Activated CD8-positive, alpha-beta T cell treated with anti-CD3 and anti-CD28 coated beads for 36 hours (primary cell): ENCODE measurements at regions not wholly inside any gene's neighbourhood (a gene's known extent, or its start where the extent isn't known, plus 50 kb on each side); places are given as distances from the start of the nearest gene placed in this dataset.

ENCODE experiments used
- ATAC-seq: fragments of 200-7000 bp; cut with Tn5 transposase; one replicate; pipeline ENCODE4 v1.10.0; 2021; ENCODE audit warnings: mild to moderate bottlenecking, moderate library complexity
- CTCF ChIA-PET: fragments of 350-600 bp; sonication (Branson Sonifier 250); formaldehyde crosslinking; loops from one replicate; lab custom pipeline; 2021; ENCODE audit warnings: antibody characterized with exemption; lab: Charles Lee
- POLR2A ChIA-PET: fragments of 350-600 bp; sonication (Branson Sonifier 250); formaldehyde crosslinking; loops from one replicate; lab custom pipeline; 2021; ENCODE audit warnings: antibody characterized with exemption; lab: Charles Lee
- DNase-seq: peaks from one replicate; pipeline ENCODE4 v3.0.0-alpha.2; 2020
- H3K27ac Mint-ChIP-seq: one replicate; pipeline ENCODE4 v1.8.0; 2021; ENCODE audit warnings: mild to moderate bottlenecking, mixed read lengths
- H3K27me3 Mint-ChIP-seq: one replicate; pipeline ENCODE4 v1.8.0; 2021; ENCODE audit warnings: mixed read lengths
- H3K36me3 Mint-ChIP-seq: one replicate; pipeline ENCODE4 v1.8.0; 2021; ENCODE audit warnings: low read depth, mixed read lengths
- H3K4me1 Mint-ChIP-seq: one replicate; pipeline ENCODE4 v1.8.0; 2021; ENCODE audit warnings: low read depth, mixed read lengths
- H3K4me3 Mint-ChIP-seq: one replicate; pipeline ENCODE4 v1.8.0; 2021; ENCODE audit warnings: mild to moderate bottlenecking, moderate library complexity, mixed read lengths
- H3K9me3 Mint-ChIP-seq: one replicate; pipeline ENCODE4 v1.8.0; 2021; ENCODE audit warnings: mixed read lengths
- intact Hi-C: fragments of 100-400 bp; cut with micrococcal nuclease; formaldehyde crosslinking; loops from one replicate; pipeline ENCODE4 v1.10.0; 2022
- TF ChIP-seq, protein P1 (sequence below): fragments of 200-600 bp; IDR thresholded peaks from one replicate; pipeline ENCODE4 v1.8.0; 2022; ENCODE audit warnings: antibody characterized with exemption, mild to moderate bottlenecking

GRCh38 chr5:89090037-89090436, 207.1 kb upstream of the MEF2C start:
- no peaks in the 10 kb centered on the region for H3K27me3 Mint-ChIP-seq
- ATAC-seq: no peak
- DNase-seq: no peak
- H3K4me3 Mint-ChIP-seq: no peak overlapping the region
- no peaks in the 10 kb centered on the region for H3K36me3 Mint-ChIP-seq
- ChIA-PET CTCF (no interaction called here), POLR2A (no interaction called here)
- H3K27ac Mint-ChIP-seq: no peak overlapping the region
- intact Hi-C loops: no loop called here
- no peaks in the 10 kb centered on the region for H3K4me1 Mint-ChIP-seq
- TF ChIP-seq, protein P1, sequence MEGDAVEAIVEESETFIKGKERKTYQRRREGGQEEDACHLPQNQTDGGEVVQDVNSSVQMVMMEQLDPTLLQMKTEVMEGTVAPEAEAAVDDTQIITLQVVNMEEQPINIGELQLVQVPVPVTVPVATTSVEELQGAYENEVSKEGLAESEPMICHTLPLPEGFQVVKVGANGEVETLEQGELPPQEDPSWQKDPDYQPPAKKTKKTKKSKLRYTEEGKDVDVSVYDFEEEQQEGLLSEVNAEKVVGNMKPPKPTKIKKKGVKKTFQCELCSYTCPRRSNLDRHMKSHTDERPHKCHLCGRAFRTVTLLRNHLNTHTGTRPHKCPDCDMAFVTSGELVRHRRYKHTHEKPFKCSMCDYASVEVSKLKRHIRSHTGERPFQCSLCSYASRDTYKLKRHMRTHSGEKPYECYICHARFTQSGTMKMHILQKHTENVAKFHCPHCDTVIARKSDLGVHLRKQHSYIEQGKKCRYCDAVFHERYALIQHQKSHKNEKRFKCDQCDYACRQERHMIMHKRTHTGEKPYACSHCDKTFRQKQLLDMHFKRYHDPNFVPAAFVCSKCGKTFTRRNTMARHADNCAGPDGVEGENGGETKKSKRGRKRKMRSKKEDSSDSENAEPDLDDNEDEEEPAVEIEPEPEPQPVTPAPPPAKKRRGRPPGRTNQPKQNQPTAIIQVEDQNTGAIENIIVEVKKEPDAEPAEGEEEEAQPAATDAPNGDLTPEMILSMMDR: no peak
- H3K9me3 Mint-ChIP-seq: no peaks in the 10 kb centered on the region

DNA sequence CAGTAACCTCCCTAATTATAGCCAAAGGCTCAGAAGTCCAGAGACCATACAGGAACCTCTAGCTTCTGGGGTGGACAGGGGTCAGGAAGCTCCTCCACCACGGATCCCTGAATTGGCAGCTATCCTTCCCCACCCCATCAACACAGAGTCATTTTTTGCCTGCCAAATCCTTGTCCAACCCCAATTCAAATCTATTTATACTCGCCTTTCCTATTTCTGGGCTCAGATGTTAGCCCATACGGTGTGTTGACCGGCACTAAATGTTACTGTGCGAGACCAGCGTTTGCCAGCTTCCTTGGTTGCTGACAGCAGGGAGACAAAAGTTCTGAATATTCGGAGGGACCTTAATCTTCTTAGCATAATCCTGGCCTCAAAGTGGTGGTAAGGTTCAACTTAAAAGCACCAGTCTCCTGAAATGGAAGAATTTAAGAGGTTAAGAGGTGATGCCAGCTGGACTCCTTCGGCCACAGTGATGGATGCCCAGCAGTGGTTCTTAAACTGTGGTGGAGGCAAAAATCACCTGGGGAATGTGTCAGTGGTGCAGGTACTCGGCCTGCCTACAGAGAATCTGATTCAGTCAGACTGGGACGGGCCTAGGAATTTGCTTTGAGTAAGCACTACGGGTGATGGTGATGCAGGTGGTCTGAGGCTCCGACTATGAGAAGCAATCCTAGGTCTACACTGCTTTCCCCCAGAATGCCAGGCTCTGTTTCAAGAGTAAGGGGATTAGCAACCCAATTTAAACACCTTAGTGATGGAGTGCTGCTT, 204.8 kb upstream of the MEF2C start:
- ChIA-PET CTCF (interaction anchor here (1.5 kb wide), 1 partner anchor 358 kb away, joined by 3 read pairs; no protein-coding TSS in a partner anchor), POLR2A (no interaction called here)
- no peak overlapping the region for H3K27ac Mint-ChIP-seq
- H3K9me3 Mint-ChIP-seq: no peaks in the 10 kb centered on the region
- H3K27me3 Mint-ChIP-seq: no peaks in the 10 kb centered on the region
- H3K36me3 Mint-ChIP-seq: no peaks in the 10 kb centered on the region
- intact Hi-C loops: no loop called here
- DNase-seq (no peak), ATAC-seq (no peak)
- TF ChIP-seq, protein P1: no peak
- H3K4me1 Mint-ChIP-seq: no peaks in the 10 kb centered on the region
- H3K4me3 Mint-ChIP-seq: no peak overlapping the region

DNA sequence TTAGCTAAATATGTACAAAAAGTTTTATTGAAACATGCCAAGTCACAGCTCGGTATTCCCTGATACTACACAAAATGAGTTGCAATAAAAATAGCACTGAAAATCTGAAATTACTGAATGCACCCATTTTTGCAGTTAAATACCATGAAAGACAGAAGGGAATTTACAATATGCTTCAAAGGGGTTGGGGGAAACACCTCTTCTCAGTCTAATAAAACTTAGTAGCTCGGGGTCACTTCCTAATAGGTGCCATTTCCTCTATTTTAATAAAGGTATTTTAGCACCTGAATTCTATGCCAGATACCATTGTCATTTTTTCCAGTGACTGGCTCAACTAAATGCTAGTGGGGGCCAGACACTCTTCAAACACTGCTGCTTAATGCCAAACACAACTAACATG, 204.1 kb upstream of the MEF2C start:
- H3K27me3 Mint-ChIP-seq: no peaks in the 10 kb centered on the region
- H3K4me3 Mint-ChIP-seq: no peak overlapping the region
- POLR2A ChIA-PET: no interaction called here
- no peaks in the 10 kb centered on the region for H3K36me3 Mint-ChIP-seq
- no peaks in the 10 kb centered on the region for H3K9me3 Mint-ChIP-seq
- H3K27ac Mint-ChIP-seq: no peak overlapping the region
- ATAC-seq: no peak
- TF ChIP-seq, protein P1: no peak
- CTCF ChIA-PET: interaction anchor here (1.5 kb wide), 1 partner anchor 357 kb away, joined by 3 read pairs; no protein-coding TSS in a partner anchor
- DNase-seq: no peak
- no peaks in the 10 kb centered on the region for H3K4me1 Mint-ChIP-seq
- intact Hi-C loops: no loop called here

DNA sequence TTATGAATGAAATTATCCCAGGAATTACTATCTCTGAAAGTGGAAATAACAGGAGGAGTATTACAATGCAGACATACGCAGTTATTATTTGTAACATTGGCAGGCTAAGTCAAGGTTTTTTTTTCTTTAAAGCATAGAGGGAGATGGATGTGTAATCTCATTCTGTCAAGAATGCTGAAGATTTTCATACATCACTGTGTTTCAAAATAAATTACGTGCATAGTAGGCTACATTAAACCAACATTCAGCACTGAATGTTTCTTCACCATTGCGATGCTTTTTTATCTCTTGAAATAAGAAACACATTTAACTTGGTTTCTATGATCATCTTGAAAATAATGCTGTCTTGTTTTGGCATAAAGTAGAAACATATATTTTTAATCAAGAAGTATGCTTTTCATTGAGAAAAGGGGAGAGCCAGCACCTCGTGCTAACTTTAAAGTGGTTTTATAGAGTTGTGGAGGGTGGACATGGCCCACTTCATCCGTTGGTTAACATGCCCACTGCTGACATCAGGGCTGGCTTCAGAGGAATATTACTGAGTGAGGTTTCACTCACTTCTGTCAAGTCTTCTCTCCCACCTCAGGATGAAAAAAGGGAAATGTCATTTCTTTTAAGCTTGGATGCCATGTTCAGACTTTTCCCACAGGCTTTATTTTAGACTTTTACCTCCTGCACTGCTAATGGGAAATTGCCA, 203.6 kb upstream of the MEF2C start:
- H3K4me1 Mint-ChIP-seq: no peaks in the 10 kb centered on the region
- intact Hi-C loops: no loop called here
- no peak overlapping the region for H3K27ac Mint-ChIP-seq
- no peak for ATAC-seq
- no peaks in the 10 kb centered on the region for H3K9me3 Mint-ChIP-seq
- H3K27me3 Mint-ChIP-seq: no peaks in the 10 kb centered on the region
- DNase-seq: no peak
- no peak overlapping the region for H3K4me3 Mint-ChIP-seq
- no peaks in the 10 kb centered on the region for H3K36me3 Mint-ChIP-seq
- ChIA-PET POLR2A (no interaction called here), CTCF (interaction anchor here (1.5 kb wide), 1 partner anchor 357 kb away, joined by 3 read pairs; no protein-coding TSS in a partner anchor)
- TF ChIP-seq, protein P1: no peak

- intact Hi-C loops: no loop called here
- TF ChIP-seq, protein P1: no peak
- H3K4me1 Mint-ChIP-seq: no peaks in the 10 kb centered on the region
- ATAC-seq (no peak), DNase-seq (no peak)
- H3K4me3 Mint-ChIP-seq: no peak overlapping the region
- H3K36me3 Mint-ChIP-seq: no peaks in the 10 kb centered on the region
- H3K27me3 Mint-ChIP-seq: peaks cover 1% of the 10 kb centered on the region
- H3K9me3 Mint-ChIP-seq: no peaks in the 10 kb centered on the region
- no peak overlapping the region for H3K27ac Mint-ChIP-seq
- POLR2A ChIA-PET: no interaction called here
- CTCF ChIA-PET: interaction anchor here (0.6 to 1.7 kb wide), 3 partner anchors 9 to 948 kb away, joined by 3 to 4 read pairs (median 3); no protein-coding TSS in a partner anchor
These were observed 200.8 kb upstream of the MEF2C start for GRCh38 chr5:89083791-89084190.
